Activated CD8-positive, alpha-beta memory T cell treated with anti-CD3 and anti-CD28 coated beads for 48 hours (primary cell): ENCODE measurements at regions not wholly inside any gene's neighbourhood (a gene's known extent, or its start where the extent isn't known, plus 50 kb on each side); places are given as distances from the start of the nearest gene placed in this dataset.

Experiments
- DNase-seq, 3 experiments: peaks; one replicate each; pipeline ENCODE4 v3.0.0-alpha.2; 2020; ENCODE audit warnings: low read depth in 2 of 3, low spot score in 2 of 3

DNA sequence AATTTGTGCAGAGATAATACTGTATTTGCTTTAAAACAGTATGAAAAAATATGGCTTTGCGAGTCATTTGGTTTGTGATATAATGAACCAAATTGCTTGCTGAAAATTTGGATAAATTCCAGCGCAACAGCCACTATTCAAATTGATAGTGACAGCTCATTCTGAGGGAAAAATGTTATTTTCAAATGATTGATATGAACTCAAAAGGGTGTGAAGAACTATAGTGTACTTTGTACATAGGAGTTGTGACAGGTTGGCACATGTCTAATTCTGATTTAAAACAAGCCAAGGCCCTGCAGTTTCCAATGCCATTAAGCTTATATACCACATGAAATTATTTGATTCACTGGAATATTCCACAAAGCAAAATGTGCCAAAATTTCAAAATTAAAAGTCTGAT is 1628.9 kb upstream of the AGA start:
- DNase-seq, result no peak

DNA sequence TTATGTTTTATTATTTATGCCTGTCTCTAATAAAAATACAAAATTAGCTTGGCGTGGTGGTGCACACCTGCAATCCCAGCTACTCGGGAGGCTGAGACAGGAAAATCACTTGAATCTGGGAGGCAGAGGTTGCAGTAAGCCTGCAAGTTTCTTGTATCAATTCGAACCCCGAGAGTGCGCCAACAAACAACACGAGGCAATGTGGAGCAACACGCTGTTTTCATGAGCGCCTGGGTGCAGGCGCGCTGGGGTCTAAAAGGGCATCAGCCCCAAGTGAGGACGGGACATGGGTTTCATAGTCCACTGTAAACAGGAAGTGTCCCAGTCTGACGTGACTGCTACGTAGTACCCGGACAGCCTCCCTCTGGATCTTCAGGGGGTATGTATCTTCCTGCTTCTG is 1634.6 kb upstream of the AGA start:
- DNase-seq, result no peak

DNA sequence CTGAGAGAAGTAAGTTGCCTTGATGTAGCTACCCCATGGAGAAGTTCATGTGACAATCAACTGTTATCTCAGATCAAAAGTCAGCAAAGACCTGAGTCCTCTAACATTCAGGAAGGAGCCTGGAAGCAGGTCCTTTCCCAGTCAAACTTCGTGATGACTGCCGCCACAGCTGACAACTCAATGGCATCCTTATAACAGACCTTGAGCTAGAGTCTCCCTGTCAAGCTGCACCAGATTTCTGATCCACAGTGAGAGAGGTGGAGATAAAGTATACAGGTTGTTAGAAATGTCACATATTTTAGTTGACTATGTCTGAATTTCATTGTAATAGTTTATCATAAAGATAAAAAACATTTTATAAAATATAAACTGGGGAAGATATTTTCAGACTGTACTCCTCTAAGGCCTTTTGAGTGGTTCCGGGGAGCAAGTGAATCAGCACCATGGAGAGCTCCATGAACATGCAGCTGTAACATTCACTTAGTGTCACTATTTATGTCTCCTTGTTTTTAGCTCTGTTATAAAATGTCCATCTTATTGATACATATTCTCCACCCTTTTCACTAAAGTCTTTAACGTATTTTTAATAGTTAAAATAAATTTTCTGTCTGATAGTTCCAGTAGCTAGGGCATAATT is 1653.5 kb upstream of the AGA start:
- DNase-seq, result no peak

DNA sequence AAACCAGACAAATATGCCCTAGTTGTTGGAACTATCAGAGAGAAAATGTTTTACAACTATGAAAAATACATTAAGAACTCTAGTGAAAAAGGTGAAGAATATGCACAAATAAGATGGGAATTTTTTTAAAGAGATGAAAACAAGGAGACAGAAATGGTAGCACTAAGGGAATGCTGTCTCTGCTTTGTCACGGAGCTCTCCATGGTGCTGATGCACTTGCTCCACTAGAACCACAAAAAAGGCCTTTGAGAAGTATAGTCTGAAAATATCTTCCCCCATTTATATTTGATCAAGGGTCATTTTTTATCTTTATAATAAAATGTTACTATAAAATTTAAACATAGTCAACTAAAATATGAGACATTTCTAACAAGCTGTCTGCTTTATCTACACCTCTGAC is 1655.5 kb upstream of the AGA start:
- no peak for DNase-seq

DNA sequence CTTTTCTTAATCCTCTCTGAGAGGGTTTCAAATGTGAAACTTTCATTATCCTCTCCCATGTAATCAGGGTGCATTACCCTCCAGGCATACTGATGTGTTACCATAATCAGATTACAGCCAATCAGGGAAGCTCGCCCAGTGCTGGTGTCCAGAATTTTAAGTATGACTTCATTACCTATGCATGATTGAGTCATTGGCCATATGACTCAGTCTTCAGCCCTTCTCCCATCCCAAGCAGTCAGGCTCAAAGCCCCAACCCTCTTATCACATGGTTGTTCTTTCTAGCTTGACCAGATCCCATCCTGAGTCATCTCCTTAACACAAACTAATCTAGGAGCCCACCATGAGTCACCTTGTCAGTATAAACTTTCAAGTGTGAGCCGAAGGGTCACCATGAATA is 1668.1 kb upstream of the AGA start:
- no peak for DNase-seq

DNA sequence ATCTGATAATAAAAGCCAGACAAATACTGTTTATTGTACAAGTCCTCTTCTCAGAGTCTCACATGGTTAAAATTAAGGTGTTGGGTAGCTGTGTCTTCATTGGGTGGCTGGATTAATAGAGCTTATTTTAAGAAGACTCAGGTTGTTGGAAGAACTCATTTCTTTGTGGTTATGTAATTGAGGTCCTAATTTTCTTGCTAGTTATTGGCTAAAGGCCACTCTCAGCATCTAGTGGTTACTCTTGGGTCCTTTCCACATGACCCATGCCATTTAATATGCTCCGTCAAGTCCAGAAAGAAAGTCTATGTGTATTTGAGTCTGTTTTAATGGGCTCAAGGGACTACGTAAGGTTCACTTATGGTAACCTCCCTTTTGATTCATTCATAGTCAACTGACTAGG is 1668.6 kb upstream of the AGA start:
- DNase-seq, result no peak

DNA sequence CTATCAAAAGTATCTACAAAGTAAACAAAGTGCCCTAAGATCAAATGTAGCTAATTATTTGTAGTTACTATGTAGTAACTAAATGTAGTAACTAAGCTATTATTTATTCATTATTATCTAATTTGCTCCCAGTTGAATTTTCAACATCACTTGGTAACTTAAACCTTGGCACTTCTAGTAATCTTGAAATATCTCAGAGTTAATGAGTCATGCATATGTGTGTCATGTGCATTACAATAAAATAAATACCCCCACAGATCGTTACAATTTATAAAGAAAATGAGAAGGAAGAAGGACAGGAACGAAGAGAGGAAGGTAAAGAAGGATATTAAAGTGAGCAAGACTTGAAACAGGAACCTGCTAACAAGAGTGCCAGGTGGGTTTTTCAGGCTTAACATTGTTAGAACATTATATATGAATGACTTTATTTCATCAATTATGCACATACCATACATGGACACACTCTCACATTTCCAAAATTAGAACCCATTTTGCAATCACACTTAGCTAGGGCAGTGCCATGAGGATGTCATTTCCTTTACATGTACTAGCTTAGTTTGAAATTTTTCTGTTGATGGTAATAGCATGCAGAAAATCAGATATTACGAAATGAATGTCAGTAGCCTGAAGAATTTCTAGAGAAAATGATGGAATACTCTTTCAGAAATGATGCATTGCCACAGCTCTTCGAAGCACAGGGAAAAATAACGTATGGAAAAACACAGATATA is 1670.4 kb upstream of the AGA start:
- no peak for DNase-seq

DNA sequence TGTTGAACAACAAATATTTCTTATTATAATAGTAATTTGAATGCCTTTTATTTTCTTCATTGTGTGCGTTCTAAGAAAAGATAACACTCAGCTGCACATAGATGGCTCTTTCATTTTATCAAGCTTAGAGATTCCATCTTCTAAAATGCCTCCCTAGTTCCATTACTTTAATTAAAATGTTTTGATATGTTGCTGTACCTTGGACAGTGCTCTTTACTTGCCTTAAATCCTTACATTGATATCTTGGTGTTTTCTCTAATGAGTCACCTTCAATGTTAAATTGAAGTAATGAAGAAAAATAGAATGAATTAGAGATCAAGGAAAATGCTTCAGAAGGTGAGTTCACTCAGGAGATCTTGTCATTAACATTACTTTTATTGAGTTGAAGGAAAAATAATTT is 1672.4 kb upstream of the AGA start:
- no peak for DNase-seq

DNA sequence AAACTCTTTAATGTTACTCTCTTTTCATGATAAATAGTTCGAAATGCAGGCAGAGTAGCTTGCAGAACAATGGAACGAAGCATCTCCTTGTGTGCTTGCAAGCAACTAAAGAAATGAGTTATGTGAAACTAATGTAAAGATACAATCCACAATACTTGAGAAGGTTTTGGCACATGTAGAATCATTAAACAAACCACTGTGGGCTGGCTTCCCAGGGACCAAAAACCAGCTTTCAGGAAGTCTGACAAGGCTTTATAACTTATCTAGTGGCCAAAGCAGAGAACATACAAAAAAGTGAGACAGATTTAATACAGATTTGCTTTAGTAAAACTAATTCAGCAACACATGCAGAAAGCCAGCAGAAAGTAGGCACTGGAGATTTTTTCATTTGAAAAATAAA is 1673.8 kb upstream of the AGA start:
- DNase-seq, result no peak

DNA sequence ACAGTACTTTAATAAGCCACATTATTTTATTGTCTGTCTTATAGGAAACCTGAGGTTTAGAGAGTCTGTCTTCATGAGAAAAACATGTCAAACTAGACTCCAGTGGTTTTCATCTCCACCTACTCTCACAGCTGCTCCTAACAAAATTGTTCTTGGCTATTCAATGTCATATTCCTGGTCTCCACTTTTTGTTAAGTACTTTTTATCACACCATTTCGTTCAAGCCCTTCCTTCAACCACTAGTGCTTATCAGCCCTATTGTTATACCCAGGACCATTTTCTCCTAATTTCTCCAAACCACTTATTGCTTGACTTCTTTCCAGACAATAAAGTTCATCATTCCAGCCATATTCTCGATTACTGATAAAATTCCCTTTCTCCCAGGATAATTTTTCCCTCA is 1674.3 kb upstream of the AGA start:
- no peak for DNase-seq

DNA sequence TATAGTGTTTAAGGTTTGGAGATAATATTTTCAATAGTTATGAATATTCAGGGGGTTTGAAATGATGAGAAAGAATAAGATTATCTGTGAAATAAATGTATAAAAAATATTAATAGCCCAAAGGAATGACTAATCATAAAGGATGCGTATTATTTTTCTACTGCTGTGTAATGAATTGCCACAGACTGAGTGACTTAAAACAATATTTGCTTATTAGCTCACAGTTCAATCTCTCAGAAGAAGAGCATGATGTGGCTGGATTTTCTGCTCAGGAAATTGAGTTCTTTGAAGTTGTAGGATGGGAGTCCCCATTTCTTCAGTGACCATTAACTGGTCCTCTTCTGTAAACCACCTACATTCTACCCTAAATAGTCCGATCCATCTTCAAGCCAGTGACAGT is 1680.8 kb upstream of the AGA start:
- DNase-seq, result no peak

DNA sequence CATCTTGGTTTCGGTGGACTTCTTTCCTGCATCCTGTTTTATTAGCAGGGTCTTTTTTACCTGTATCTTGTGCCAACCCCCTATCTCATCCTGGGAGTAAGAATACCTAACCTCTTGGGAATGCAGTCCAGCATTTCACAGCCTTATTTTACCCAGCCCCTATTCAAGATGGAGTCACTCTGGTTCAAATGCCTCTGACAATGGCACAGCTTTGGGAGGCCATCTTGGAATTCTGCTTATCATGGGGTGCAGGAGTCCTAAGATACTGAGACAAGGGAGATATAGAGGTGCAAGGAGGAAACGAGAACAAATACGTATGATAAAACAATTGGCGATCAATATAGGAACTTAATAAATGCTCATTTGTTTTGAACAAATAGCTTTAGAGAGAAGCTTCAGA is 1682.2 kb upstream of the AGA start:
- no peak for DNase-seq

DNA sequence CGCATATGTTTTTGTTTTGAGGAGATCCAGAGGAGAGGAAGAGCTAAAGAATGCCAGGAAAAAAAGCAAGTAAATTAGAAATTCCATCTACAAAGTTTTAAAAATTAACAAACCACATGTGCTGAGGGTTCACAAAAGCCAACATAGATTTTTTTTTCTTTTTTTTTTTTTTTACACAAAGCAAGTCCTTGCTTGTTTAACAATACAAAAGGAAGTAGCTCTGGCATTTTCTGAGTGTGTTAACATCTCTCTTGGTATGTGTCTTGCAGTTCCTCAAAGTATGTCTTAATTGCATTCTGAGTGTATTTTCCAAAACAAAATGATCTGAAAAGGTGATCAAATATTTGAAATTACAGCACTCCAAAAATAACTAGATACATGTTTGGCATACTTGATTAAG is 1682.7 kb upstream of the AGA start:
- DNase-seq, result no peak

DNA sequence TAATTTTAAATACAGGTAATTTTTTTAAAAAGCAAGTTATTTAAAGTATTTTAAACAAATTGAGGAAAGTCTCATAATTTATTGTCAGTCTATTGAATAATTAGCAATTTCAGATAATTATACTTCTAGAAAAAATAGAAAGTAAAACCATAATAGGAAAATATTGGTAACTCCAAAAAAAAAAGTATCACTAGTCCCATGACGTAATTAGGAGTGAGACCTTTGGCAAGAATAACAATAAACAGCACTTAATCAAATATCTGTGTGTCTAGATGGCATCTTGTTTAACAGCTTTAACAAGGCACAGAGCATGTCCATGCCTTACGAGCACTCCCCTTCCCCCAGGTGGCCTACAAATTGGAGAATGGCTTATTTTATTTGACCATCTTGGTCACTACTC is 1683.6 kb upstream of the AGA start:
- no peak for DNase-seq

DNA sequence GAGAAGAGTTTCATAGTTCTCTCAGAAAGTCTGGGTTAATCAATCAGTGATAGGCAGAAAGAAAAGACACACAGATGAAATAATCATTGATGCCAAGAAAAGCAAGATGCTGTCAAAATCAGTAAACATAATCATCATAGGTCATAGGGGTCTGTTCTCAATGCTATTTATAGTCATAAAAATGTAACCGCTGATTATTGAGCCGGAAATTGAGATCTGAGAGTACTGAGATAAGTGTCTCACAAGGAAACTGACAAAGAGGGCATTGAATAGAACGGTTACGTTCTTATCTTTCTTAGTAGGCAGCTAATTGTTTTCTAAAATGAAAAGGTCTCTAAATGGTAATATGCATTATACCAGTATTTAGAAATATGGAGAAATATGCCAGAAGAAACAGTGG is 1686.1 kb upstream of the AGA start:
- DNase-seq, result no peak

DNA sequence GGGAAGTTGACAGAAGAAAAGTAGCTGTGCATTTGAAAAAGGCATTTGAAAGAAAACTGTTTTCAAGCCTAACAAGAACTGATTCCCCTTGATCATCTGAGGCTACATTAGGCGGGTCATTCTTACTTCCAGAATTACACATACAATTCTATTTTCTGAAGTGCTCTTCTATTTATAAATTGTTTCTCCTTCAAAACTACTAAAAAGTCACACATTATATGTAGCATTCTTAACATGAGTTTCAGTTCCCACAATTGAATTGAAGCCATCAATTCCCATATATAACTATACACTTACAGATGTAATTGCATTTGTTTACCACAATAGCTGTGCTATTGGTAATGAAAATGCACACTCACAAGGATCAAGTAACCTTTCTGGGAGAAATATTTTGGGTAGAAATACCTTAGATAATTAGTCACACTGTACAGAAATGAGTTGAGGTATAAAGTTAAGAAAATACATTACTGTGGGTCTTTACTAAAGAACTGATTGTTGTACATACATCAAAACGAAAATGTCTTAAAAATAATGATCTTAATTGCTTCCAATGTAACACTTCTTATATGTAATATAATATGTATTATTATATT is 1688.0 kb upstream of the AGA start:
- DNase-seq, result no peak

DNA sequence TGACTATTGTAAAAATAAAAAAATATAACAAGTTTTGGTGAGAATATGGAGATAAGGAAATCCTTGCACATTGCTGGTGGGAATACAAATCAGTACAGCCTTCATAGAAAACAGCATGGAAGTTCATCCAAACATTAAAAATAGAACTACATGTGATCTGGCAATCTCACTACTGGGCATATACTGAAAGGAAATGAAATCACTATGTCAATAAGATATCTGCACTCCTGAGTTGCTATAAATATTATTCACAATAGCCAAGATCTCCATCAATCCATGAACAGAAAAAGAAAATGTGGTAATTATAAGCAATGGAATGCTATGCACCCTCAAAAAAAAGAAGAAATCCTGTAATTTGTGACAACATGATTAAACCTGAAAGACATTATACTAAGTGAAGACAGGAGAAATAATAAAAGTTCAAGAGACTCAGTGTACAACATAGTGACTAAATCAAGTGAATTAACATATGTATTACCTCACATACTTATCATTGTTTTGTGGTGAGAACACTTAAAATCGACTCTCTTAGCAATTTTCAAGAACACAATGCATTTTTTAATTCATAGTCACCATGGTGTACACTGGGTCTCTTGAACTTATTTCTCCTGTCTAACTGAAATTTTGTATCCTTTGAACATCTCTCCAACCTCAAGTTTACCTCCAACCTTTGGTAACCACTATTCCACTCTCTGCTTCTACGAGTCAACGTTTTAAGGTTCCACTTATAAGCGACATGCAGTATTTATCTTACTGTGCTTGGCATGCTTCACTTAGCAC is 1703.7 kb upstream of the AGA start:
- no peak for DNase-seq

DNA sequence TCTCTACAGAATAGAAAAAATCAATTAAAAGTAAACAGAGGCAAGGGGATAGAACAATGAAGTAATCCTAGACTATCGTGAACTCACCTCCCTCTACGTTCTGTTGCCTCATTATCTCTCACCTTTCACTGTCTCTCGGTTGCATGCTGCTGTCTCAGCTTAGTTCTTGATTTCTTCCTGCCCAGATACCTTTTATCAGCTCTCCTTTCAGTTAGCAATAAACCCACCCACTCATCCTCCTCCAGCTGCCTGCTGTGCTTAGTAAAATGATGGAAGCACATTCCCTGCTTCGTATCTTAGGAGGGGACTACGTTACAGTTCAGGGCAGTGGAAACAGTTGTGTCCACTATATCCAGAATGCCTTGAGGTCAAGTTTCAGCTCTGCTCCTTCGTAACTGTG is 1709.5 kb upstream of the AGA start:
- DNase-seq, result no peak

DNA sequence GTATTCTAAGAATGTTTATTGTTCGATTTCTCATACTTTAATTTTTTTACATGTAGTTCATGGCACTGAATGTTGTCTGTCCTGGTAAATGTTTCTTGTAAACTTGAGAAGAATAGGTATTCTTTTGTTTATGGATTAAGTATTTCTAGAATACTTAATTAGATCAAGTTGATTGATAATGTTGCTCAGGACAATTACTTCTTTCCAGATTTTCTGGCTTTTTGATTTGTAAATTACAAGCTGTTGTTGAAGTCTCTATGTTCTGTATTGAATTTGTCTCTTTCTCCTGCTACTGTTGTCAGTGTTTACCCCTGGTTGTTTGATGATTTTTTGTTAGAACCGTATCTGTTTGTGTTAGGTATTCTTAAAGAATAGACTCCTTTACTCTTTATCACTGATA is 1720.9 kb upstream of the AGA start:
- DNase-seq, result no peak

DNA sequence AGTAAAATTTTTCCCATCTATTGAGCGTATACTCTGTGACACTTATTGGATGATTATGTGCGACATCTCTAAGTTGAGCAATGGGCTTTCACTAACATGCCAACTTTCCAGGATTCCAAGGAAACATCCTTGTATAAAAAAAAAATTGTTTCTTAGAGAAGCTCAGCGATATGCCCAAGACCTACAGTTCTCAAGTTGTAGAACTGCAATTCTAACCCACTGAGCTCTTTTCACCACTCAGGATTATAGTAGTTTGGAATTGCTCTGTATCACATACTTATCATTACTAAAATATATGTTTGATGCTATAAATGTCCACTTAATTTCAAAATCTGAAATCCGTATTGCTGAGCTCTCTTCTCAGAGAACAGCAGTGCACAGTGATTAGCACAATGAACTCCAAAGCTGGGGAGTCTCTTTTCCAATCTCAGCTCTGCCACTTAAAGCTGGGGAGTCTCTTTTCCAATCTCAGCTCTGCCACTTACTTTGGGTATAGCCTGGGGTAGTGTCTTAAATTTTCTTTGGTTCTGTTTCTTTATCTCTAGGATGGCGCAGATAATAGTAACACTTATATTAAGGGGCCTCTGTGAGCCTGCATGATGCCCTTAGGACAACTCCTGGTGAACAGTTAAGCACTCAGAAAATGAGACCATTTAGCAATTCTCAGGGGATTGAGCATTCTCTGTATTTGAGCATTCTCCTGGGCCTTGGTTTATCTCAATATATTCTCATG is 1722.2 kb upstream of the AGA start:
- DNase-seq, result no peak

DNA sequence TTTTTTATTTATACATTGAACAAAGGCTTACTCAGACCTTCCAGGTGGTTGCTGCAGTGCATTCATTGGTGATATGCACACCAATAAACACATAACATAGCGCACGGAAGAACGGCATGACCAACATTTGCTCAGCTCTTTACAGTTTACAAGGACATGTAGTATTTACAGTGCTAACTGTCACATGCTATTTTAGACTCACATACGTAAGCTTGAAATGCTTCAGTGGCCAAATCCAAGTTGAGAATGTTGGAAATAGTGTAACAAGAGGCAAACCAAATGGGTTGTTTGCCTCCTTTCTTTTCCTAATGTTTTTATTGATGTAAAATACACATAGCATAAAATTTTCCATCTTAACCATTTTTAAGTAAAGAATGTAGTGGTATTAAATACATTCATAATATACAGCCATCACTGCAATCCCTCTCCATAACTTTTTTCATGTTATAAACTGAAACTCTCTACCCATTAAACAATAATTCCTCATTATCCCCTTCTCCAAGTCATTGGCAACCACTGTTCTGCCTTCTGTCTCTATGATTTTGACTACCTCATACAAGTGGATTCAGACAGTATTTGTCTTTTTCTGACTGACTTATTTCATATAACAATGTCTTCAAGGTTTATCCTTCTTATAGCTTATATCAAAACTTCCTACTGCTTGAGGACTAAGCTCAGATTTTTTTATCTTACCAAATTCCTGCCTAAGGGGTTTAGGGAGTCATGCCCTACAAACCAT is 1722.9 kb upstream of the AGA start:
- DNase-seq, result no peak
